ENCODE measurements at regions not wholly inside any gene's neighbourhood (a gene's known extent, or its start where the extent isn't known, plus 50 kb on each side); places are given as distances from the start of the nearest gene placed in this dataset.

DNA sequence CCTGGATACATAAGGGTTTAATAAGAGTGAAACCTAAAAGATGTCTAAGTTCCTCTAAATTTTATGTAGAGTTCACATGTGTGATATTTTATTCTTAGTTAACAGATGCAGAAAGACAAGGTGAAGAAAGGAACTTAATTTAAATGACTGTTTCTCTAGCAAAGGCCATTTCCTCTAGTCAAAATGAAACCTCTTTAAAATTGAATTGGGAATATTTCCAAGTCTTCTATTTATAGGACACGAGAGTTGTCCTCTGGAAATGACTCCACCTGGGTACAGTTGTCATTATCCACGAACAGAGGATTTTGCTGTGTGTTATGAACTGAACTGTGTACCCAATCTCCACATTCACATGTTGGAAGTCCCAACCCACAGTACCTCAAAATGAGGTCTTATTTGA lies 64.5 kb upstream of the KCNK1 start:
- no peak for DNase-seq (ENCODE audit: low read depth)
- no peak for TF ChIP-seq CTCF (conservative IDR thresholded peaks at IDR 0.05; ENCODE audit: low read depth, low read length)
- H3K4me3 ChIP-seq (ENCODE audit: low read depth, low read length): no peak overlapping the region

DNA sequence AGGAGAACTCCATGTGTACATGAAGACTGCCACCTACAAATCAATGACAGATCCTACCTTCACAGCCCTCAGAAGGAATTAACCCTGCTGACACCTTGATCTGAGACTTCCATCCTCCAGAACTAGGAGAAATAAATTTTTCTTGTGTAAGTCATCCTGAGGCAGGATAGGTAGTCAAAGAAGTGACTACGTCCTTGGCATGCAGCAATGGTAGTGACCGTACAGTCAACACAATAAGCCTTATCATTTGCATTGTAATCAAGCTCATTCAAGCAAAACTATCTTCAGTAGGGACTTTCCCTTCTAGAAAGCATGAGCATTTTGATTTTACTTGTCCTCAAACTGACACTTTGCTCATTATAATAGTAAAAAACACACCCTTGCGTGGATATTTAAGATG lies 64.0 kb upstream of the KCNK1 start:
- no peak for DNase-seq (ENCODE audit: low read depth)
- no peak for TF ChIP-seq CTCF (conservative IDR thresholded peaks at IDR 0.05; ENCODE audit: low read depth, low read length)
- H3K4me3 ChIP-seq (ENCODE audit: low read depth, low read length): no peak overlapping the region

DNA sequence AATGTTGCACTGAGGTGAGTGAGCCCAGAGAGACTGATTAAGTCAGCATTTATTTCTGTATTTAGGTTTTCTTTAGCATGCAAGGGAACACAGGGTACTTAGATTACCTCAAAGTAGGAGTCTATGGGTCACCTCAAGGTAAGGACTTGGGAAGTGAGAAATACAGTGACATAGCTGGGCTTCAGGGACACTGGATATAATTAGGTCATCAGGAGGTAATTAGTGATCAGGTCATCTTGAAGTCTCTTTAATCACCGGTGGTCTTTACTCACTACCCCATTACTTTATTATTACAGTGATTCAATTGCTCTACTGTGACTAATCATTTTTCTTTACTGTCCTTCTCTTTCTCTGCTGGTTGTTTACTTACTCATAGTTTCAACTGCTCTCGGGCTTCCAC lies 59.9 kb upstream of the KCNK1 start:
- H3K4me3 ChIP-seq (ENCODE audit: low read depth, low read length): no peak overlapping the region
- no peak for DNase-seq (ENCODE audit: low read depth)
- no peak for TF ChIP-seq CTCF (conservative IDR thresholded peaks at IDR 0.05; ENCODE audit: low read depth, low read length)

- no peak for DNase-seq (ENCODE audit: low read depth)
- no peak for TF ChIP-seq CTCF (conservative IDR thresholded peaks at IDR 0.05; ENCODE audit: low read depth, low read length)
- no peak overlapping the region for H3K4me3 ChIP-seq (ENCODE audit: low read depth, low read length)
Observed at GRCh38 chr1:233561708-233562426, 52.0 kb upstream of the KCNK1 start.

Data from epithelial cell of proximal tubule (primary cell).